ENCODE measurements at regions not wholly inside any gene's neighbourhood (a gene's known extent, or its start where the extent isn't known, plus 50 kb on each side); places are given as distances from the start of the nearest gene placed in this dataset.

DNA sequence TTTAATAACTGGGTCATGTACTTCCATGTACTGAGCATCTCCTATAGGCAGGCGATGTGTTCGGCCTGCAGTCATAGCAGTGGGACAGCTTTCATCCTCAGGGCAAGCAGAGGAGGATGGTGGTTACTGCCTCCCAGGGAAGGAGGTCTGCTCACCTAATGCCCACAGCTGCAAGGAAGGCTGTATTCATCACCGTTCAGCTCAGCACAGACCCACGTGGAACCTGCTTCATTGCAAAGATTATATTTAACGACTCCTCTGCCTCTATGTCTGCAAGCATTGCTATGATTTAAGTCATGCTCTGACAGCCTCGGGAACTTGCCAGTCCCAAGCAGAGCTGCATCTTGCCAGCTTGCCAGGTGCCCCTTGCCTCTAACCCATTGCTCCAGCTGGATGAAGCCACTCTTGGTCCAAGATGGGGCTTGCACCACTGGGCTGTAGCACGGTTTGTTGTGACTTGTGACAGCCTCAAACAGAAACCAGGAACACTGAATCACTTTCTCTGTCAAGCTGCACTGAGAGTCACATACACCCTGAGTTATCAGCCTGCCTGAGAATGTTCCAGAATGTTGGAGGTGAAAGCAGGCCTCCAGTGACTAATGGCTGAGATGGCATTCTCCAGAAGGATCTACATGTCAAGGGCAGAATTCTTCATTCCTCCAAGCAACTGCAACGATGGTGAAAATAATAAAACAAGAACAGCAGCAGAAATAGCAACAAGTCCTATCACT is 651.1 kb upstream of the ID2 start:
- Histone ChIP-seq H3K27ac (no peak overlapping the region), H3K9me3 (ENCODE audit: low read depth) (no peaks in the 10 kb centered on the region)
- DNase-seq (ENCODE audit: low read depth in 1 of 2, low spot score in 1 of 2), result no peak

DNA sequence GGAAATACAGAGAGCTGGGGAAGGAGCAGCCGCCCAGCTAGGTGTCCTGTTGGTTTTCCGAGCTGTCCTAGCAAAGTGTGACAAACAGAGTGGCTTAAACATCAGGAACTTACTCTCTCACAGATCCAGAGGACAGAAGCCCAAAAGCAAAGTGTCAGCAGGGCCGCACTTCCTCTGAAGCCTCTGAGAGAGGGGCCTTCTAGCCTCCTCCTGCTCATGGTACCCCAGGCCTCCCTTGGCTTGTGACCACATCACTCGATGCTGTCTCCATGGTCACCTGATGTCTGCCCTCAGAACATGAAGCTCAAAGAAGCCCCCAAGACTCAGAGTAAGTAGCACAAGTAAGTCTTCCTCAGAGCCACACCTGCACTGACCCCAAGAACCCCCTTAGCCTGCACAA is 650.5 kb upstream of the ID2 start:
- Histone ChIP-seq H3K36me3 (no peaks in the 10 kb centered on the region), H3K27ac (no peak overlapping the region), H3K4me3 (no peak overlapping the region), H3K9me3 (ENCODE audit: low read depth) (no peaks in the 10 kb centered on the region), H3K4me1 (ENCODE audit: low read depth) (no peaks in the 10 kb centered on the region), H3K27me3 (no peaks in the 10 kb centered on the region)
- DNase-seq (ENCODE audit: low read depth in 1 of 2, low spot score in 1 of 2), result no peak
- TF ChIP-seq, protein P1, sequence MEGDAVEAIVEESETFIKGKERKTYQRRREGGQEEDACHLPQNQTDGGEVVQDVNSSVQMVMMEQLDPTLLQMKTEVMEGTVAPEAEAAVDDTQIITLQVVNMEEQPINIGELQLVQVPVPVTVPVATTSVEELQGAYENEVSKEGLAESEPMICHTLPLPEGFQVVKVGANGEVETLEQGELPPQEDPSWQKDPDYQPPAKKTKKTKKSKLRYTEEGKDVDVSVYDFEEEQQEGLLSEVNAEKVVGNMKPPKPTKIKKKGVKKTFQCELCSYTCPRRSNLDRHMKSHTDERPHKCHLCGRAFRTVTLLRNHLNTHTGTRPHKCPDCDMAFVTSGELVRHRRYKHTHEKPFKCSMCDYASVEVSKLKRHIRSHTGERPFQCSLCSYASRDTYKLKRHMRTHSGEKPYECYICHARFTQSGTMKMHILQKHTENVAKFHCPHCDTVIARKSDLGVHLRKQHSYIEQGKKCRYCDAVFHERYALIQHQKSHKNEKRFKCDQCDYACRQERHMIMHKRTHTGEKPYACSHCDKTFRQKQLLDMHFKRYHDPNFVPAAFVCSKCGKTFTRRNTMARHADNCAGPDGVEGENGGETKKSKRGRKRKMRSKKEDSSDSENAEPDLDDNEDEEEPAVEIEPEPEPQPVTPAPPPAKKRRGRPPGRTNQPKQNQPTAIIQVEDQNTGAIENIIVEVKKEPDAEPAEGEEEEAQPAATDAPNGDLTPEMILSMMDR (IDR thresholded peaks at IDR 0.05; ENCODE audit: low read depth, low read length), result no peak

More for the DNA sequence above, 651.1 kb upstream of the ID2 start:
- Histone ChIP-seq H3K27me3 (no peaks in the 10 kb centered on the region), H3K36me3 (no peaks in the 10 kb centered on the region), H3K4me3 (no peak overlapping the region), H3K4me1 (ENCODE audit: low read depth) (no peaks in the 10 kb centered on the region)
- TF ChIP-seq, protein P1 (IDR thresholded peaks at IDR 0.05; ENCODE audit: low read depth, low read length), result no peak

DNA sequence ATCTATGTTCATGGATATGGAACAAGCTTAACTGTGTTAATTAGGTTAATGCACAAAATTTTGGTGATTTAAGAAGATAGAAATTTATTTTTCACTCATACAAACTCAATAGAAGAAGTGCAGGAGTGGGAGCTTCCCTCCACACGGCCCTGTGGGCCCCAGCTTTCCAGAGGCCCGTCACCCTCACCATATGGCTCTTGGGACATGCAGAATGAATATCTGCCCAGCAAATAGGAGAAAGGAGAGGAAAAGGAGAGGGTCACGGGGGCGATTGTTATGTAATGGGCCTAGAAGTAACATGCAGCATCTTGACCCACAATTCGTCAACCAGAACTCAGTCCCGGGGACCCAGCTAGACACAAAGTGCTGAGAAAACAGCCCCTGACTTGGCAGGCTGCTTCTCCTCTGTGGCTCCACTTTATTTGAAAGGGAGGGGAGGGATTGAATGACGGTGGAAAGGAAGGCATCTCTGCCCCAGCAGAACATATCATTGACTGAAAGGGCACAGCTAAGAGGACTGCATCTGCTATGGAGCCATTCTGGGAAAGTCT is 648.2 kb upstream of the ID2 start:
- TF ChIP-seq, protein P1 (IDR thresholded peaks at IDR 0.05; ENCODE audit: low read depth, low read length), result no peak
- no peaks in the 10 kb centered on the region for H3K4me1 ChIP-seq (ENCODE audit: low read depth)
- H3K27me3 ChIP-seq, result no peaks in the 10 kb centered on the region
- no peaks in the 10 kb centered on the region for H3K36me3 ChIP-seq
- no peaks in the 10 kb centered on the region for H3K9me3 ChIP-seq (ENCODE audit: low read depth)
- H3K4me3 ChIP-seq, result no peak overlapping the region
- DNase-seq (ENCODE audit: low read depth in 1 of 2, low spot score in 1 of 2), result no peak
- H3K27ac ChIP-seq, result no peak overlapping the region

DNA sequence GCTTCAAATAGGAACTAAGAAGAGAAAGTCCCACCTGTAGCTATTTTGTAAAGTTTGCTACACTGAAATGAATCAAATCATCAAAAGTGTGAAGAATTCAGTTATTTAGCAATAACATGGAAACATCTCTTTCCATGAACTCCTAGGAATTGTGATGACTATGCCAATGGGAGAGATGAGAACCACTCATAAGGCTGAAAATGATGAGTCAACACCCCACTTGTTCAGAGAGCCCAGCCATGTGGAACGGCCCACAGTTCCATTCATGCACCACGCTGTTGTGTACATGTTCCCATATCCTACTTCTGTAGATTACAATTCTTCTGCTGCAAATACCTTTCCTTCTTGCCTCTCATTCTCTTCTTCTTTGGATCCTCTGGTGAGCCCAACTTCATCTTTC is 645.5 kb upstream of the ID2 start:
- Histone ChIP-seq H3K9me3 (ENCODE audit: low read depth) (no peaks in the 10 kb centered on the region), H3K4me3 (no peak overlapping the region), H3K36me3 (no peaks in the 10 kb centered on the region), H3K27me3 (no peaks in the 10 kb centered on the region), H3K27ac (no peak overlapping the region), H3K4me1 (ENCODE audit: low read depth) (no peaks in the 10 kb centered on the region)
- TF ChIP-seq, protein P1 (IDR thresholded peaks at IDR 0.05; ENCODE audit: low read depth, low read length), result no peak
- DNase-seq (ENCODE audit: low read depth in 1 of 2, low spot score in 1 of 2), result no peak

DNA sequence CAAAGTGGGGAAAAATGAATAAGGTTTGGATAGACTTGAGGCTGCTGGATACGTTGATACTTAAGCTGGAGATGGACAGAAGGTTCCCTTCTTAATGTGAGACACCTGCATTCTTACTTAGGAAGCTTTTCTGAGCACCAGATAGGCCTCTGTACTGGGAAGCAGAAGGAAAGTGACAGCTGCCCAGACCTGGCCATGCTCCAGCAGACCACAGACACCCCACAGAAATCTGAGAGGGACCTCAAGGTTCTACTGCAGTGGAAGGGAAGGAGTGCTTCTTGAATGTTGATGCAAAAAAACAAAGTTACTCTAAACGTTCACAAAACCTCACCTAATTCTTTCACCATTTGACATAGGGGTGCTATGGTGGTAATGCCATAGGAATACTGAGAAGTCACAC is 642.1 kb upstream of the ID2 start:
- no peak overlapping the region for H3K27ac ChIP-seq
- H3K9me3 ChIP-seq (ENCODE audit: low read depth), result no peaks in the 10 kb centered on the region
- H3K27me3 ChIP-seq, result no peaks in the 10 kb centered on the region
- TF ChIP-seq, protein P1 (IDR thresholded peaks at IDR 0.05; ENCODE audit: low read depth, low read length), result no peak
- H3K4me3 ChIP-seq, result no peak overlapping the region
- no peaks in the 10 kb centered on the region for H3K4me1 ChIP-seq (ENCODE audit: low read depth)
- no peak for DNase-seq (ENCODE audit: low read depth in 1 of 2, low spot score in 1 of 2)
- H3K36me3 ChIP-seq, result no peaks in the 10 kb centered on the region
